Suppressor macrophage treated with lipopolysaccharide for 1 hour (primary cell): ENCODE measurements at regions not wholly inside any gene's neighbourhood (a gene's known extent, or its start where the extent isn't known, plus 50 kb on each side); places are given as distances from the start of the nearest gene placed in this dataset.

Source experiments
- DNase-seq, 3 donors: peaks; one replicate each; pipeline ENCODE4 v3.0.0-alpha.2; 2020 to 2022

DNA sequence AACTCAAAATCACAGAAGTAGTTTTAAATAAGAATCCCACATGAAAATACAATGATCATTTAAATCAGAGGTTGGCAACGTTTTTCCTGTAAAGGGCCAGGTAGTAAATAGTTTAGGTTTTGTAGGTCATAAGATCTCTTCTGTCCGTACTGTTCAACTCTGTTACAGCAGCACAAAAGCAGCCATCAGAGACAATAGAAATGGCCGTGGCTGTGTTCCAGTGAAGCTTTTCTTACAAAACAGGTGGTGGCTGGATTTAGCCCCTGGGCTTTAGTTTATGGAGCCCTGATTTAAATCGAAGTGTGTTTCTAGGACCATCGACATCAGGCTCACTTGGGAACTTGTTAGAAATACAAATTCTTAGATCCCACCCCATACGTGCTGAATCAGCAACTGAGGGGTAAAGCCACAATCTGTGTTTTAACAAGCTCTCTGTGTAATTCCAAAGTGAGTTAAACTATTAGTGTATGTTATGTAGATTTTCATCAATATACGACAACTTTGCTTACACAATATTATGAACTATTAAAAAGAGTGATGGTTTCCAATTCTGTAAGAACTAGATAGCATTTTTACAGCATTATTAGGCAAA, 54.8 kb upstream of the MIR17HG start:
- no peak for DNase-seq

DNA sequence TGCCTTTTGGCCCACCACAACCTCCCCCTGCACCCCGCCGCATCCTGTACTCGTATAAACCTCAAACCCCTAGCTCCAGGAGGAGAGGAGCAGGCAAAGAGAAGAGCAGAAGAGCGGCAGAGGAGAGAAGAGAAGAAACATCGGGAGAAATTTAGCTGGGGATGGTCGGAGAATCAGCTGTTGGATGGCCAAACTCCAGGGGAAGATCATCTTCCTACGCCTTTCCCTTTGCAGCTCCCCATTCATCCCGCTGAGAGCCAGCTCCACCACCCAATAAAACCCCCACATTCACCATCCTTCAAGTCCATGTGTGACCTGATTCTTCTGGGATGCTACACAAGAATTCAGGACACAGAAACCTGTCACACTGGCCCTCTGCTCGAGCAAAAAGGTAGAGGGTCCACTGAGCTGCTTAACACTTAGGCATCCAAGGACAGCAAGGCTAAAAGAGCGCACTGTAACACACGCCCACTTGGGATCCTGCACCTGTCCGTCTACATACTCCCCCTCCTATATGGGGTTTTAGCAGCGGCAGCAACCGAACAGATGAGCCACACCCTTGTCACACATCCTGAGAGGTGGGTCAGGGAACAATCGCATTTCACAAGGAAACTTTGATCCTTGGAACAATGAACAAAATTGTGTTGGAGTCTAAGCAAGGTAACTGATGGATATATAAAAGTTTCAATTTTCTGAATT, 51.6 kb upstream of the MIR17HG start:
- no peak for DNase-seq

DNA sequence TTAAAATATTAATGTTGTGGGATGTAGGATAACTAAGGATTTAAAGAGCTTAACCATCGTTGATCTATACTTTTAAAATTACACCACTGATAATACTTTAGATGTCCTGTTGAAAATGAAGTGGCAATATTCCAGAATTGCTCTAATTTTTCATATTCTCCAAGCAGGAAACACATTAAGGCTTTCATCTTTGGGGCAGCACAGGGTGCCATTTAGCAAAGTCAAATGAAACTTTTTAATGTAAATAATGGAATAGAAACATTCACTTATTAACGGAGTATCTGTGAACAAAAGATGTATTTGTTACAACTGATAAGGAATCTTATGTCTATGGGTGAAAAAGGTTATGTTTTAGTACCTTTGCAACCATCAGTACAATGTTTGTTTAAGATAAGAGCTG, 50.0 kb upstream of the MIR17HG start:
- no peak for DNase-seq
